IMR-90 (cell line): ENCODE measurements at regions not wholly inside any gene's neighbourhood (a gene's known extent, or its start where the extent isn't known, plus 50 kb on each side); places are given as distances from the start of the nearest gene placed in this dataset.

ENCODE experiments used
- ATAC-seq: fragments of 200-7000 bp; cut with Tn5 transposase; 2 replicates; pipeline ENCODE4 v1.9.1; 2020; ENCODE audit warnings: low read depth, mild to moderate bottlenecking, moderate library complexity
- BruUV-seq: library from RNA; stranded (reverse); fragments of 400-500 nt; replicated peaks from 2 replicates; lab custom pipeline; 2021; lab: Mats Ljungman, UMichigan
- CTCF ChIA-PET: fragments of 300-600 bp; formaldehyde crosslinking; extraction: SDS; loops from one replicate; lab custom pipeline; 2021; ENCODE audit warnings: antibody characterized with exemption; lab: Yijun Ruan, JAX
- POLR2A ChIA-PET: fragments of 300-600 bp; sonication (Branson Sonifier 250); formaldehyde crosslinking; loops from one replicate; lab custom pipeline; 2022; ENCODE audit warnings: antibody characterized with exemption; ENCODE audit not compliant: unreplicated experiment; lab: Charles Lee
- DNase-seq: peaks from one replicate; pipeline ENCODE4 v3.0.0; 2013
- H2AFZ ChIP-seq: replicated peaks from 2 replicates; pipeline ENCODE3; 2013; ENCODE audit warnings: low read length, mild to moderate bottlenecking; ENCODE audit not compliant: poor library complexity
- H2AK5ac ChIP-seq: 2 replicates; pipeline ENCODE4 v1.6.1; 2013; ENCODE audit warnings: low read depth, low read length, inconsistent platforms
- H2AK9ac ChIP-seq: replicated peaks from 2 replicates; pipeline ENCODE3; 2013; ENCODE audit warnings: mild to moderate bottlenecking, low read depth, low read length, moderate library complexity; ENCODE audit not compliant: poor library complexity
- H2BK120ac ChIP-seq: 2 replicates; pipeline ENCODE4 v1.6.1; 2013; ENCODE audit warnings: low read depth, low read length, inconsistent platforms
- H2BK15ac ChIP-seq: 3 replicates; pipeline ENCODE4 v1.6.1; 2013; ENCODE audit warnings: low read depth, low read length, inconsistent platforms
- H2BK20ac ChIP-seq: 2 replicates; pipeline ENCODE4 v1.6.1; 2013; ENCODE audit warnings: low read depth, mild to moderate bottlenecking, inconsistent platforms, low read length, moderate library complexity
- H2BK5ac ChIP-seq: 2 replicates; pipeline ENCODE4 v1.6.1; 2013; ENCODE audit warnings: mild to moderate bottlenecking, low read depth, low read length, inconsistent platforms; ENCODE audit not compliant: poor library complexity, severe bottlenecking
- H3K14ac ChIP-seq: replicated peaks from 2 replicates; pipeline ENCODE4 v1.6.1; 2013; ENCODE audit warnings: low read depth, low read length, inconsistent platforms
- H3K18ac ChIP-seq: 2 replicates; pipeline ENCODE4 v1.6.1; 2013; ENCODE audit warnings: low read depth, low read length, control low read depth
- H3K23ac ChIP-seq: 2 replicates; pipeline ENCODE4 v1.6.1; 2013; ENCODE audit warnings: low read depth, low read length, inconsistent platforms
- H3K27ac ChIP-seq: 2 replicates; pipeline ENCODE4 v1.5.1; 2013; ENCODE audit warnings: mild to moderate bottlenecking, control low read depth, low read length; ENCODE audit not compliant: insufficient read depth
- H3K27me3 ChIP-seq: 2 replicates; pipeline ENCODE4 v1.6.1; 2013; ENCODE audit warnings: low read length; ENCODE audit not compliant: control insufficient read depth, insufficient read depth
- H3K36me3 ChIP-seq: 2 replicates; pipeline ENCODE4 v1.6.1; 2013; ENCODE audit warnings: low read length, mixed read lengths; ENCODE audit not compliant: control insufficient read depth, insufficient read depth
- H3K4ac ChIP-seq: 2 replicates; pipeline ENCODE4 v1.6.1; 2013; ENCODE audit warnings: low read depth, low read length, inconsistent platforms
- H3K4me1 ChIP-seq: 2 replicates; pipeline ENCODE4 v1.6.1; 2013; ENCODE audit warnings: low read length, mixed read lengths; ENCODE audit not compliant: control insufficient read depth, insufficient read depth
- H3K4me2 ChIP-seq: 2 replicates; pipeline ENCODE4 v1.6.1; 2013; ENCODE audit warnings: low read depth, mild to moderate bottlenecking, control low read depth, low read length, moderate library complexity
- H3K4me3 ChIP-seq: 2 replicates; pipeline ENCODE4 v1.5.1; 2013; ENCODE audit warnings: low read depth, mild to moderate bottlenecking, control low read depth, low read length, moderate library complexity; ENCODE audit not compliant: insufficient read depth
- H3K56ac ChIP-seq: 2 replicates; pipeline ENCODE4 v1.6.1; 2013; ENCODE audit warnings: low read length, inconsistent platforms; ENCODE audit not compliant: insufficient read depth; ENCODE audit errors: extremely low read depth
- H3K79me1 ChIP-seq, 2 experiments: 2 replicates each; pipeline ENCODE4 v1.6.1; 2013; ENCODE audit warnings: low read length in 2 of 2, inconsistent platforms in 1 of 2, low read depth in 1 of 2
- H3K9ac ChIP-seq: 2 replicates; pipeline ENCODE4 v1.6.1; 2013; ENCODE audit warnings: low read depth, low read length, control low read depth
- H3K9me1 ChIP-seq: 2 replicates; pipeline ENCODE4 v1.6.1; 2013; ENCODE audit warnings: low read length, inconsistent platforms; ENCODE audit not compliant: insufficient read depth
- H3K9me3 ChIP-seq: 2 replicates; pipeline ENCODE4 v1.6.1; 2013; ENCODE audit warnings: low read length; ENCODE audit not compliant: control insufficient read depth, insufficient read depth
- H4K20me1 ChIP-seq: 2 replicates; pipeline ENCODE4 v1.6.1; 2013; ENCODE audit warnings: low read length, inconsistent platforms; ENCODE audit not compliant: insufficient read depth
- H4K5ac ChIP-seq: 2 replicates; pipeline ENCODE4 v1.6.1; 2013; ENCODE audit warnings: mild to moderate bottlenecking, low read depth, low read length, control low read depth
- H4K8ac ChIP-seq, 2 experiments: 2 replicates each; pipeline ENCODE4 v1.6.1; 2013; ENCODE audit warnings: low read depth in 2 of 2, low read length in 2 of 2, control low read depth in 1 of 2, inconsistent platforms in 1 of 2
- H4K91ac ChIP-seq: 2 replicates; pipeline ENCODE4 v1.6.1; 2013; ENCODE audit warnings: low read depth, low read length, inconsistent platforms; ENCODE audit not compliant: insufficient read depth
- BHLHE40 ChIP-seq: fragments of 150-350 bp; IDR thresholded peaks from 2 replicates; pipeline ENCODE4 v1.6.1; 2016; ENCODE audit warnings: mild to moderate bottlenecking, low read depth, low read length
- CEBPB ChIP-seq: IDR thresholded peaks from 2 replicates; pipeline ENCODE4 v1.6.1; 2012; ENCODE audit warnings: low read depth, low read length, improper control_type of control experiment
- CHD1 ChIP-seq: IDR thresholded peaks from 2 replicates; pipeline ENCODE4 v1.6.1; 2012; ENCODE audit warnings: low read depth, low read length, improper control_type of control experiment
- CTCF ChIP-seq: conservative IDR thresholded peaks from 2 replicates; pipeline ENCODE4 v1.5.1; 2012; ENCODE audit warnings: mild to moderate bottlenecking, low read depth, low read length, improper control_type of control experiment
- ELK1 ChIP-seq: fragments of 150-350 bp; IDR thresholded peaks from 2 replicates; pipeline ENCODE4 v1.6.1; 2016; ENCODE audit warnings: low read depth, mild to moderate bottlenecking, low read length, moderate library complexity, borderline replicate concordance
- FOS ChIP-seq: fragments of 150-350 bp; IDR thresholded peaks from 2 replicates; pipeline ENCODE4 v1.6.1; 2016; ENCODE audit warnings: low read depth, low read length
- MAFK ChIP-seq: IDR thresholded peaks from 2 replicates; pipeline ENCODE4 v1.6.1; 2012; ENCODE audit warnings: low read depth, low read length, improper control_type of control experiment
- MAZ ChIP-seq: IDR thresholded peaks from 2 replicates; pipeline ENCODE4 v1.6.1; 2012; ENCODE audit warnings: low read depth, mild to moderate bottlenecking, low read length, improper control_type of control experiment, moderate library complexity, borderline replicate concordance
- MXI1 ChIP-seq: IDR thresholded peaks from 2 replicates; pipeline ENCODE4 v1.6.1; 2012; ENCODE audit warnings: low read depth, mild to moderate bottlenecking, low read length, moderate library complexity, borderline replicate concordance
- RAD21 ChIP-seq: IDR thresholded peaks from 2 replicates; pipeline ENCODE4 v1.6.1; 2012; ENCODE audit warnings: low read length, improper control_type of control experiment
- RCOR1 ChIP-seq: IDR thresholded peaks from 2 replicates; pipeline ENCODE4 v1.6.1; 2012; ENCODE audit warnings: mild to moderate bottlenecking, low read length, improper control_type of control experiment; ENCODE audit not compliant: insufficient replicate concordance
- RFX5 ChIP-seq: IDR thresholded peaks from 2 replicates; pipeline ENCODE4 v1.8.0; 2012; ENCODE audit warnings: low read depth, mild to moderate bottlenecking, low read length, moderate library complexity
- SMC3 ChIP-seq: fragments of 150-350 bp; IDR thresholded peaks from 2 replicates; pipeline ENCODE4 v1.6.1; 2016; ENCODE audit warnings: low read depth, mild to moderate bottlenecking, antibody characterized with exemption, low read length, moderate library complexity
- USF2 ChIP-seq: fragments of 150-350 bp; IDR thresholded peaks from 2 replicates; pipeline ENCODE4 v1.6.1; 2017; ENCODE audit warnings: mild to moderate bottlenecking, antibody characterized with exemption, low read length, low read depth
- WGBS, 2 experiments: methylation state at CpG; one replicate each; pipeline versions ENCODE4 v1.1.5 to v1.1.7; 2013; ENCODE audit warnings: missing lambda C conversion rate in 2 of 2; ENCODE audit not compliant: insufficient read length in 1 of 2; ENCODE audit errors: extremely low coverage in 2 of 2; 5-methylcytosine and 5-hydroxymethylcytosine counted together
- dilution Hi-C: fragments of 300-500 bp; cut with HindIII; formaldehyde crosslinking; loops from one replicate; pipeline ENCODE4 v1.14.3; 2018; ENCODE audit warnings: low sequenced_read_pairs; ENCODE audit not compliant: unreplicated experiment
- in situ Hi-C: fragments of 300-500 bp; cut with MboI; formaldehyde crosslinking; loops from 3 replicates; pipeline ENCODE4 v1.14.3; 2019; ENCODE audit warnings: low sequenced_read_pairs, inconsistent platforms, mixed read lengths
- intact Hi-C: fragments of 100-400 bp; cut with micrococcal nuclease; formaldehyde crosslinking; loops from 2 replicates; pipeline ENCODE4 v1.10.0; 2022

- Histone ChIP-seq H3K4me1 (no peaks in the 10 kb centered on the region), H3K4ac (no peak overlapping the region), H3K9ac (no peak overlapping the region), H3K27ac (no peak overlapping the region), H4K8ac (no peak overlapping the region), H3K9me3 (peaks cover 14% of the 10 kb centered on the region), H4K20me1 (no peaks in the 10 kb centered on the region), H4K5ac (no peak overlapping the region), H2BK15ac (no peak overlapping the region), H2BK20ac (no peak overlapping the region), H3K79me1 (no peaks in the 10 kb centered on the region), H3K23ac (no peak overlapping the region), H3K18ac (no peak overlapping the region), H3K27me3 (no peaks in the 10 kb centered on the region), H2BK120ac (no peak overlapping the region), H3K56ac (no peak overlapping the region), H2BK5ac (no peak overlapping the region), H2AFZ (no peak overlapping the region), H2AK5ac (no peak overlapping the region), H4K91ac (no peak overlapping the region), H3K36me3 (no peaks in the 10 kb centered on the region), H3K4me3 (no peak overlapping the region), H2AK9ac (no peak overlapping the region), H3K4me2 (no peak overlapping the region), H3K9me1 (no peaks in the 10 kb centered on the region), H3K14ac (no peak overlapping the region)
- WGBS, 2 experiments, result no CpG with 5 or more reads among the region's 1 CpG
- DNase-seq, result no peak
- in situ Hi-C loops, result no loop called here
- no TSS peak for BruUV-seq
- dilution Hi-C loops, result no loop called here
- TF ChIP-seq ELK1 (no peak), BHLHE40 (no peak), USF2 (no peak), MXI1 (no peak), RCOR1 (no peak), RFX5 (no peak), CEBPB (no peak), FOS (no peak), SMC3 (no peak), CHD1 (no peak), MAZ (no peak), CTCF (no peak), MAFK (no peak), RAD21 (no peak)
- no peak for ATAC-seq
- ChIA-PET CTCF (no interaction called here), POLR2A (no interaction called here)
- intact Hi-C loops, result no loop called here
These were observed 53.8 kb upstream of the SAMD3 start for GRCh38 chr6:130276507-130276906.
